MV-4-11 (cell line): ENCODE measurements at regions not wholly inside any gene's neighbourhood (a gene's known extent, or its start where the extent isn't known, plus 50 kb on each side); places are given as distances from the start of the nearest gene placed in this dataset.

Experiments
- DNase-seq: peaks from one replicate; lab custom pipeline; 2025; lab: John Stamatoyannopoulos, UW

DNA sequence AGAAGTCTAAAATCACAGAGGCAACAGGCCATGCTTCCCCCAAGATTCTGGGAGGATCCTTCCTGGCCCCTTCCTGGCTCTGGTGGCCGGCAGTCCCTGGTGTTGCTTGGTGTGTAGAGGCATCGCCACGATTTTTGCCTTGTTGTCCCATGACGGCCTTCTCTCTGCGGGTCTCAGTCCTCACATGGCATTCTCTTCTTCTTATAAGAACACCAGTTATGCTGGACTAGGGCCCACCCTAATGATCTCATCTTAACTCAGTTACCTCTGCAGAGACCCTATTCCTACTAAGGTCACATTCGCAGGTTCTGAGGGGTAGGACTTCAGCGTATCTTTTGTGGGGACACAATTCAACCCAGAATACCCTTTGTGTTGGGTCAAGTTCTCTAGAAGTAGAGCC is 168.0 kb downstream of the LINC00237 start:
- DNase-seq, result no peak

DNA sequence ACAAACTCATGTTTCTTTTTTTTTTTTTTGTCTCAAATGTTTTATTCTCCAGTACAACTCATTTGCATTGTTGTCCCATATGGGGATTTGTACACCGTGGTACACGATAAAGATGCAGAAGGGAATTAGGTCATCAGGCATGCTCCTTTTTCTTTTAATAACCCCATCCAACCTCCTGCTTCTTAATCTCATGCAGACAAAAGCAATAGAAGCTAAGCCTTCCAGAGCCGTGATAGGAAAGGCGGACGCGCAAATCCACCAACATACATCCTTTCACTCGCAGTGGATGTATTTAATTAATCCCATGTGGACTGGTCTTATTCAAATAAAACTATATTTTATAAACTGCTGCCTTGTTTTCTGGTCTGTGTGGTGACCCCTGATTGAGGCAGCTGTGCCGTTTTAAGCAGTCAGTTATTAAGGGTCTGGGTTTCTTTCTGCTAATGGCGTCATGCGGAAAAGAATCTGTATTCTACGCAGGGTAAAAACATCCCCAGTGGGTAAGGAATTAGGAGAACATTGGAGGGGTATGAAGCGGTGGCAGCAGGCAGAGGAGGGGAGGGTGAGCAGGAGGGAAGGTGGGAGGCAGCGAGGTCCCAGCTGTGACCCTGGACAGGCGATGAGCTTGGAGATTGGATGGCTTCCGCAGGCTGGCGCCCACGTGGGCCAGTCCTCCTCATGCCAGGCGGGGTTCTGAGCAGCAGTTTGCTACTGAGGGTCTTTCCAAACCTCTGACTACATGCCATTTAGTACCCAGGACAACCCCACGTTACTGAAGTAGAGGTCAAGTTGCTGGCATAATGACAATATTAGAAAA is 172.8 kb downstream of the LINC00237 start:
- DNase-seq, result no peak

DNA sequence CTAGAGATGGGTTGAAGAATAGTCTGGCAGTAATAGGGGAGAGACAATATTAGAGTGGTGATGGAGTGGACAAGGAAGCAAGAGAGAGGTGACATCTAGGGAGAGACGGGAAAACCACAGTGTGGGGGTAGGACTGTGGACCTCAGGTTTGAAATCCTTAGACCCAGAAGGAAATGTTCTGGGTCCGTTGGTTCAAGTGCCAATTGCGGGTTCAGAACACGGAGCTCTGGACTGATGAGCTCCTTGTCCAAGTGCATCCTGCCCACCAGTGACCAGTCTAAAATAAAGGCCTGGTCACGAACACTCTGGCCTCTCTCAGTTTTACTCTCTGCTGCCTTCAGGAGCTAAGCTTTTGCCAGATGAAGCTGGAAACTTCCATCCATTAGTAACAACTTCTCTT is 174.0 kb downstream of the LINC00237 start:
- DNase-seq, result no peak

DNA sequence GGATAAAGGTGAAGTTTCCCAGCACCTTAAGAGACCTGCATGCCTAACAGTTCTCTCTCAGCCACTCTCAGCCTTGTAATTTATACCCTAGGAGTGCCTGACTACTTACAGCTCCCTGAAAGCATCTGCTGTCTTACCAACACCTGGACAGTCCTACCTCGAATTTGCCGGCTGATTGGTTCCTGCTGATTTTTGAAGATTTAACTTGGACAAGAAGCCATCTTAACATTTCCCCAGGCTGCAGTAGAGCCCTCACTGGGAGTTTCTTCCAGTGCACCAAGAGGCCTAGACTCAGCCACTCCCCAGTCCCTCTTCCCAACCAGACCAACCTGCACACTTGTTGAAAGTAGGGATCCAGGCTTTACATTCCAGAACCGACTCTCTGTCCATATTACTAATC is 174.5 kb downstream of the LINC00237 start:
- DNase-seq, result no peak

DNA sequence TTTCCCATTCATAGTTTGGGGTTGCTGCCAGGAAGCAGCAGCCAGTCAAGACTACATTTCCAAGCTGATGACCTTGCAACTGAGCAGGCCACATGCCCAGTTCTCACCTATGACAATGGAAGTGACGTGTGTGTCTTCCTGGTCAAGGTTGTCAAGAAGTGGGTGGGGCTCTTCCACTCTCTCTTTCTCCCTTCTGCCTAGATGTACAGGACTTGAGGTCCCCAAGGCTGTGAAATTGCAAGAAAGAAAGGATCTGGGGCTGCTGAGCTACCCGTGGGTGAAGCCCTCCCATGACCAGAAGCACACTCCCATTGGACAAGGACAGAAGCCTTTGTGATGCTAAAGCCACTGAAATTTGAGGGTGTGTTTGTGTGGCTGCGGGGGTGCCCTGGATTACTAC is 175.1 kb downstream of the LINC00237 start:
- no peak for DNase-seq

DNA sequence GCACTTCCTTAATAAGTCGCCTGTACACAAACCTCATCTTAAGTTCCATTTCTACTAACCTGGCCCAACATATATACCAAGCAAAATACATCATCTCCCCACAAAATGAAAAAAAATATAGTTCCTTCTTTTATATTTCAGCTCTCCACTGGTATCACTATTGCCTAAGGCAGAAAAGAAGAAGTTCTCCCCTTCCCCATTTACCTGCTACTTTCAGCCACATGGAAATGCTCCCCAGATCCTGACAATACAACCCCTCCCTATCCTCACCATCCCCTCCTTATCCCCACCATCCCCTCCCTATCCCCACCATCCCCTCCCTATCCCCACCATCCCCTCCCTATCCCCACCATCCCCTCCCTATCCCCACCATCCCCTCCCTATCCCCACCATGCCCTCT is 175.7 kb downstream of the LINC00237 start:
- peak; percentile 52 for DNase-seq

DNA sequence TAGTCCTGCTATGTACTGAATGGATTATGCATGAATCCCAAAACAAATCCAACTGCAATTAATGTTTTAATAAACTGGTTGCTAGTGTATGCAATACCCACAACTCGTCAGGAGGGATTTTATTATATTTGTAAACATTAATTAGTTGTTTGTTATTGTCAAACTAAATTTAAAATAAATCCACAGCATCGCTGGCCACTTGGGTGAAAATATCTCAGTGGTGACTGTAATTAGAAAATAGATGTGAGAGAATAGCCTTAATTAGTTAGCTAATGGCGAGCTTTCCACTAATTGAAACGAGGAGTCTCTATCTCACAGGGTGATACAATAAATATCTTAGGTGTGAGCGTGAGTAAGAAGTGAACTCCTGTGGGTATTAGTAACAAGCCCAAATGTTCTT is 176.8 kb downstream of the LINC00237 start:
- no peak for DNase-seq

DNA sequence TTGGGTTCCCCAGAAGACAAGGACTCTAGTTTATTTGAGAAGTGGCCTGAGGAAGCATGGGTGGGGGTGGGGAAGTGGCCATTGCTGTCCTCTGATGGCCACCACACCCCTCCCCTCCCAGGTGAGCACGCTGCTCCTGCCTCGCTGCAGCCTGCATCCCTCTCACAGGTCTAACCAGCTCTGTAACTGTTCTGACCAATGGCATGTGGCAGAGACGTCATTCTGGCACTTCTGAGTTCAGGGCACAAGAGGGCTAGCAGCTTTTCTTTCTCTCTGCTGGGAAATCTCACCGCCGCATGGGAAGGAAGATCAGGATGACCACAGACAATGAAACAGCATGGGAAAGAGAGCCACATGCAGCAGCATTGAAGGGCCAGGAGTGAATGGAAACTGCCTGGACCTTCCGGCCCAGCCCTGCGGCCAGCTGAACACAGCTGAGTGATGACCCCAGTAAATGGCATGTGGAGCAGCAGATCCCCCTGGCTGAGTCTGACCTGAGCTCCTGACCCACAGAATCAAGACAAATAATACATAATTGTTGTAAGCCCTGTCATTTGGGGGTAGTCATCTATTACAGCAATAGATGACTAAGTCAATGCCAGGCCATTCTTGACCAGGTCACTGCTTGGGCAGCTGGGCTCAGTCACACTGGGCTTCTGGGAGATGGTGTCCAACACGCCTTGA is 179.8 kb downstream of the LINC00237 start:
- no peak for DNase-seq

DNA sequence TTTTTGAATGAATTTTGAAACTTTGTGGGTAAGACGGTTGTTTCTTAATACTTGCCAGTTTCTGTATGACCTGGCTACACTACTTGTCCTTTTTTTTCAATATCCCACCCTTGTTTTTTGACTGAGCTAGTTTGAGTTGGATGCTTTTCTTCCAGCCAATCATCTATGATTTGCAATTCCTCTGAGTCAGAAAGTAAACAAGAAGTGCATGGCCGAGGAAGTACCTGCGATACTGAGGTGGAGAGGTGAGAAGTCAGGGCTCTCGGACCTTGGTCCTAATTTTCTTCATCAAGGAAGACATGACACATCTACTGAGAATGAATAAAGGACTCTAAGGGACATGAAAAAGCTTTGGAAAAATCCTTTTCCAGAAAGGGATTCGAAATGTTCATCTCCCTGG is 185.7 kb downstream of the LINC00237 start:
- no peak for DNase-seq

DNA sequence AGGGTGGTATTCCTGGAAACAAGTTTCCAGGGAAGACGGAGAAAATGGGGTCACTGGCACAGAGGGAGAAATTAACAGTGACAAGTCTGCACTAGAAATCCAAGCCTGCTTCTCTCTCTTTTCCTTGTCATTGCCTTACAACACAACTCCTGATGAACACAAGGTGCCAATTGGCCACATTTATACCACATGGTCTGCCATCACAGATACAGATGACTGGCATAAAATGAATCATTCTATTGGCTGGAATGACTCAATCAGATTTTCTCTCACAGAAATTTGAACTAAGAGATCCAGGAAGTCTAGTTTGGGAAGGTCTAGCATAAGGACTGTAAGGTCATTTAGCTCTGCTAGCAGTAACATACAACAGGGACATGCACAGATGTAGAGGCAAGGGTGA is 190.3 kb downstream of the LINC00237 start:
- no peak for DNase-seq

DNA sequence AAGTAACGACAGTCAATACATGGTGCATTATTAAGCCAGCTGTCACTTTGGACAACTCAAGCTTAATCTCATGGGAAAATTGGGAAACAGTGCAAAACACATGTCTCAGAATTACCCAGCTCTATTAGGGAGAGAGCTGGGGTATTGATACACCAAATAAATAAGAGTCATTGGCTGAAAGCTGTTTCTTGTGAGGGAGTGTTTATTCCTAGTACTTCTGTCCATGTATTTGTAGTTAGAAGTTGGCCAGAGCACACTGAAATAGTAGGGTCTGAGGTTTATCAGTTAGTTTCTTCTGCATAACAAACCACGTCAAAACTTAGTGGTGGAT is 192.0 kb upstream of the RALGAPA2 start:
- peak; percentile 15 for DNase-seq

DNA sequence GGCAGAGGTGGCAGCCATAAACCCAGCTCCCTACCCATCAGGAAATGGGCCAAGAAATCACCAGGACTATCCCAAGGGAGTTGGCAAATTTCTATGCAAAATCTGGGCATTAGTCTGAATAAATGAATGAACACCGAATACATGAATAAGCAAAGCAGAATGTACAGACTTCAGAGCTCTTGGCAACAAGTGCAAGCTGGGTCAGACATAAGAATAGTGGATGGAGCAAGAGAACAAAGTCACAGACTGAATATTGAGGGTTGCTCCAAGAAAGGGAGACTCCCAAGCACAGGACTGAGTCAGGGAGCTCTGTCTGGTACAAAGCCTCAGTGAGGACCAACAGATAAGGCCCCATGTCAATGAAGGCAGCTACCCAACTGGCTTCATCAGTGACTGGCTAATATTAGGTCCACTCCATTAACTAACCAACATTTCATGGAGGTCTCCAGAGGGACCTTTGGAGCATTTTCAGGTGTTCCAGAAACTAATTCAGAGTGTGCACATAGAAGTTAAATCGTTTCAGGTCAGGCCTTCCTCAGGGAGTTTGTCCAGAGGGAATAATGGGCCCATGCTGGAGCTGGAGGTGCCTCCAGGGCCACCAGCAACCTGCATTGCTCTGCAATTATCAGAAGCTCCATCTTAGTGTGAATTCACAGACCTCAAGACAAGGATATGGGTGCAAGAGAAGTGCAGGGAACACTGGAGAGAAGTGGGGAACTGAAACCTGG is 191.5 kb upstream of the RALGAPA2 start:
- DNase-seq, result no peak

DNA sequence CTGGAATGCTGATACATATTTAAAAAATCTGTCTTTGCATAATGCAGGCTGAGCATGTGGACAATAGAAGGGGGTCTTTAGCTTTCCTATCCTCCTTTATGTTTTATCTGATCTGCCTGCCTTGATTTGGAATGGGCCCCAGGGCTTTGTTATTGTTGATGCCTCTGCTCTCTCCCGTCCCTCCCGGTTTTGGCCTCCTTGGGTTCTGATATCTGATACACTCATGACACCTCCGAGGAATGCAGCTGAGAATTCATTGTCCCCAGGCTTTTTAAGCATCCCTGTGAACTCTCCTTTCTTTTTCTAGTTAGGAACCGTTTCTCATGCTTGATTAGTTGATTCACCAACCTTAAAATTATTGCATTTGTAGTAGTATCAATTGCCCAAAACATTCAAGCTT is 185.5 kb upstream of the RALGAPA2 start:
- no peak for DNase-seq

DNA sequence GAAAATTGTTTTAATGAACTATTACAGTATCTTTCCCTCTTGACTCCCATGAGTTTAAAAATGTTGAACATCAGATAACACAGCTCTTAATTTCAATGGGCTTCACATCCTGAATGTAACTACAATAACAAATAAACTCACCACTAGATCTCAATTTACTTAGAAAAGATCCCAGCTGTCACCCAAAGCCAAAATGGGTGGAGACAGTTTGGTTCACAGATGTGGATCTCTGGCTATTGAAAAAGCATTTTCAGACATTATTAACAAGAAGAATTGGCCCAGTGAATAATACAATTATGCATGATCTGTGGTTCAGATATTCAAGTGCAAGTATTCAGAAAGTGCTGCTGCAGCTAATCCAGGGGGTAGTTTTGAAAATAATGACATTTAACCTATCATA is 184.7 kb upstream of the RALGAPA2 start:
- no peak for DNase-seq

DNA sequence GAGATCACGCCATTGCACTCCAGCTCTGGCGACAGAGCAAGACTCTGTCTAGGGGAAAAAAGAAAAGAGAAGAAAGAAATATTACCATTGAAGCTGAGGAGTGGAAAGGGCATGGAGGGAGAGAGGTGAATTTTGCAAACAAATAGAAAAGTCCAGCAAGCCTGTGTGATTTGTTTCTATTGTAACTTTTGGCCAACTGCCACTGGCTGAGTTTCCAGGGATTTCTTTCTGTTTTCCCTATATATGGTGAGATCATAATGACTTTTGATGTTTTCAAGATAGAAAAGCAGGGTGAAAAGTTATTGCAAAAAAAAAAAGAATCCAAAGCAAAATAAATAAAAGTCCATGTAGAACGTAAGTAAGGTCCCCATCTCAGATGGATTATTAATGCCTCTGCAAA is 184.2 kb upstream of the RALGAPA2 start:
- DNase-seq, result no peak

DNA sequence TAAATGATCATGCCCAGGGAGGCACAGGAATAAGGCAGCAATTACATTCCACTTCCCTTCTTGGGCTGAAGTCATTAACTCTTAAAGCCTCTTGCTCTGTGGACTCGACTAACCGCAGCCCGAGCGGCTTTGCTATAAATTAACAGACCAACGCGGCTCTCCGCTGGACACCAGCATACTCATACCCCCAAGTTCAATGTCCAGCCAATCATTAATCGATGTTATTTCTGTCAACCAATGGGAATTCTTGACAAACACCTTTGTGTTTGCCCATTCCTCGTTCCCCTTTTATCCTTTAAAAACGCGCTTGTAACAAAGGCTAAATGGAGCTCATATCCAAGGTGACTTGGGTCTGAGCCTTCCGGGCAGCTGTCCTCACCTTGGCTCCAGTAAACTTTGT is 183.1 kb upstream of the RALGAPA2 start:
- no peak for DNase-seq

DNA sequence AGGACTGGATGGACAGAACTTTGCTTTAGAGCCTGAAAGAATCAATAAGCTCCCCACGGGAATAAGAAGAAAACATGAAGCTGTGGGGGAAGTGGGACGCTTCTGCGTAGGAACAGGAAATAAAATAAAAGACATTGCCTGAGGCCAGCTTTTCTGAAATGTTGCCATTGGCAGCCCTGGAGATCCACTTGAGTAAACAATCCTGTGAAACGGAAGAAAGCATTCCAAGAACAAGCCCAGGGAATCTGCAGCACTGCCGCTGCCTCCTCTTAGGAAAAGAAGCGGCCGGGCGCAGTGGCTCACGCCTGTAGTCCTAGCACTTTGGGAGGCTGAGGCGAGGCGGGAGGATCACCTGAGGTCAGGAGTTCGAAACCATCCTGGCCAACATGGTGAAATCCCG is 182.3 kb upstream of the RALGAPA2 start:
- no peak for DNase-seq

DNA sequence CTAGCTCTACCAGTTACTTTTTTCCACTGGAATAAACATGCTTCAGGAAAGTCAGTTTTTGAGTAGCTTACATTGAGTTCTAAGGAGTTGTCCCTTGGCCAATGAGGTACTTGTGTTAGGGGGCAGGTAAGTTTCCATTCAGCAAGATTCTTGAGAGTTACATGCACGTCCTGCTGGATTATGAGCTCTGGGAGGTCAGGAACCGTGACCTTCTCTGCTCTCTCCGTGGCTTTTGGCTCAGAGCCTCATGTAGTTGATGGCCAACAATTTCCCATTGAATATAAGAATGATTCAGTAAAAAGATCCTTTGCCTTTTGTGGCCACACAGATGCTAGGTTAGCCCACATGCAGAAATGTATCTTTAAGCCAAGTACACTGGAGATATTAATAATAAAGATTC is 181.8 kb upstream of the RALGAPA2 start:
- no peak for DNase-seq

DNA sequence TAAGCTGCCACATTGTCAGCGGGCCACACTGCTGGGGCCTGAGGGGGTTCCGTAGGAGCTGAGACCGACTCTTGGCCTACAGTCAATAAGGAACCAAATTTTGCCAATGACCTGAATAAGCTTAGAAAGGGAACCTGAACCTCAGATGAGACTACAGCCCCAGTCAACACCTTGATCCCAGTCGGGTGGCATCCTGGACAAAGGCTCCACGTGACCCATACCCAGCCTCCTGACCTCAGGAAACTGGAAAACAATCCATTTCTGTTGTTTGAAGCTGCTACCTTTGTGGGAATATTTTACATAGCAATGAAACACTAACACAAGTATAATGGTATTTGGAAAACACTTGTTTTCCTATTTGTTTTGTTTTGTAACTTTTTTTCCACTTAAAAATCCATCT is 179.9 kb upstream of the RALGAPA2 start:
- DNase-seq, result no peak

DNA sequence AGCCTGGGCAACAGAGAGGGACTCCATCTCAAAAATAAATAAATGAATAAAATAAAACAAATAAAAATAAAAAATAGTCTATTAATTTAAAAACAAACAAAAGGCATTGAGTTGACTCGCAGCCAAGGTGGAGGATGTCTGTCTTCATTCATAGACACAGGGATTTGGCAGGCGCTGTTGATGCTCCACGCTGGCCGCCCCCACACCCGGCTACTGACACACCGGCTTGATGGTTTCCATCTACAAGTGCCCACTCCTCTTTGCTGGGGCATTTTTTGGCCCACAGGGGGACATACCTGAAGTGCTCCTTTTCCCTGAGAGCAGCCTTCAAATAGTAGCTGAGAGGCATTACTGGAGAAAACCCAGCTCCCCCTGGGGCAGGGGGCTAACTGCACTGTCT is 178.3 kb upstream of the RALGAPA2 start:
- no peak for DNase-seq

DNA sequence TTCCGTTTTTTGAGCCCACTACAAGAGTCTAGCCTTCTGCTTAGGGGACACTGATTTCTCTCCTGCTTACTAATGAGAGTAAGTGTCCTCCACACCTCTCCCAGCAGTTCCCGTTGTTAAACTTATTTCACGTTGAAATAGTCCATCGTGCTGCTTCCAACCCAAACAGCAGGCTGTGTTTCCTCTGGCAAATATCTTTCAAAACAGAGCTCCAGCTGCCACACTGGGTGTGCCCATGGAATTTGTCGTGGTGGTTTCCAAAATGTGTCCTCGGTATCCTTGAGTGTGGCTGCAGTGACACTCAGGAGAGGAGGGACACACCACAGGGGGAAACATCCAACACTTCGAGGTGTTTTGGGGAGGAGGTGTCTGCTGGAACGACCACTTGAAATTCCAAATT is 176.5 kb upstream of the RALGAPA2 start:
- no peak for DNase-seq

DNA sequence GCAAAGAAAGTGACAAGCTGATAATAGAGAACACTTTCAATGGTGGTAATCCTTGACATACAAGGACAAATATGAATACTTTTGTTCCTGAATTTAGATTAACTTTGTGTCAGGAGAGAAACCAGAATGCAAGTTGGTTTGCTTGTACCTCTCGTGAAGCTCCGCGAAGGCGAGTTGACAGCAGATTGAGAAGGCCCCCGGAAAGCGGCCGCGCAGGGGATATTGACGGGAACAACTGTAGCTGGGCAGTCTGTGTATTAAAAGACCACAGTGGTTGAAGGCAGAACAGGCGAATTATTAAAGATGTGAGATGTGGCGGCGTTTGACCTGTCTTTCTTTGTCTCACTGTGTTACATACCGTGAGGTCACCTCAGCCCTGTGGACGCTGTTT is 175.8 kb upstream of the RALGAPA2 start:
- DNase-seq, result no peak

DNA sequence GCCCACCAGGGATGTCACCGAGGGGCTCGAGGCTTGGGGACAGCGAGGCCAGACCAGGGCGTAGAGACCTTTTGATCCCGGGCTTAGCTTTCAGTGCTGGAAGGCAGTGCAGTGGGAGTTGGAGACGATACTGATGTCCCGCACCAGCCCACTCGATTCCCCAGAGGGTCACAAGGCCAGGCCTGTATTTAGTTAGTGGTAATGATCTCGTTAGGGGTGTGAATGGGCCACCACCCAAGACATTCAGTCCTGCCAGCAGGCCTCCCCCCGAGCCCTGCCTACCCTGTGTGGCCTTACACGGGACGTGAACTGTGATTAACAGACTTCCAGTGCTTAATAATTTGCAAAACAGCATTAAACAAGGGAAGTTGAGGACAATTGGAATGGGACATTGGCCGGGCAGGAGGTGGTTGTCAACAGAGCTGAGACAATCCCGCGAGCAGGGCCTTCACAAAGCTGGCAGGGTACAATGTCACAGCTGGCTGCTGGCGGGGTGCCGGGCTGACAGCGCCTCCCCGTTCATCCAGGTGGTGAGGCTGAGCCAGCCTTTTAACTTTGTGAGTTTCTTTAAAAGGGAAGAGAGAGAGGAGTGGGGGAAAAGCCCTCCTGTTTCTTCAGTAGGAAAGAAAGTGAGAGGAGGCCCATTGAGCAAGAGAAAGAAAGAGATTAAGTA is 175.3 kb upstream of the RALGAPA2 start:
- DNase-seq, result no peak
